GM12873 (cell line): ENCODE measurements at regions not wholly inside any gene's neighbourhood (a gene's known extent, or its start where the extent isn't known, plus 50 kb on each side); places are given as distances from the start of the nearest gene placed in this dataset.

Source experiments
- CTCF ChIP-seq: IDR thresholded peaks from 2 replicates; pipeline ENCODE4 v1.5.1; 2012; ENCODE audit warnings: low read depth, mild to moderate bottlenecking, moderate library complexity, low read length, control low read depth; ENCODE audit not compliant: insufficient read depth; ENCODE audit errors: missing control alignments

GRCh38 chr22:27133019-27133431, 475.6 kb downstream of the MIAT start:
- TF ChIP-seq CTCF: no peak

DNA sequence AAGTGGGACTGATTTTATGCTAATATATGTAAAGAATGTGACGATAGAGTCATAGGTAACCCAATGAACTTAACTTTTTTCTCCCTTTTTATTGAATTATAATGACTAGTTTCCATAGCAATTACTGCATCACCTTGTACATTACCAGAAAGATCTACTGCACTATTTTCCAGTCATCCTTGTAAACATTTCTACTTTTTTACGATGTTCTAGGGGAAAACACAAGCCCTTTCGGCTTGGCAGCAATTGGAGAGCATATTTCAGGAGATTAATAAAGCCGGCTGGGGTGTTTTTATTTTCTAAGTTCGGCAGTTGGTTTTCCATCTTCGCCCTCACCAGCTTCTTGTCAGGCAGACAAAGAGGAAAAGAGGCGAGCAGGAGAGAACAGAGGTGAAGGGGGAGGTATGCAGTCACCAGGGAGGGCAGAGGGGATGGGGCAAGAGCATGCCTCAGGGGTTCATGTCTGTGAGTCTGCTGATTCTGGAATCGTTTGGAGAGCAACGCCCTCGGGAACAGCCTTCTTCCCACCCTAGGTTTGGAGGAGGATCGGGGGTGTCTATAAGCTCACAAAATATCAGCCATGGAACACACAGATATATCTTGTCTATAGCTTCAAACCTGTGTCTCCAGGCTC, 476.4 kb downstream of the MIAT start:
- TF ChIP-seq CTCF: no peak

GRCh38 chr22:27134315-27134701, 476.9 kb downstream of the MIAT start:
- TF ChIP-seq CTCF: no peak

DNA sequence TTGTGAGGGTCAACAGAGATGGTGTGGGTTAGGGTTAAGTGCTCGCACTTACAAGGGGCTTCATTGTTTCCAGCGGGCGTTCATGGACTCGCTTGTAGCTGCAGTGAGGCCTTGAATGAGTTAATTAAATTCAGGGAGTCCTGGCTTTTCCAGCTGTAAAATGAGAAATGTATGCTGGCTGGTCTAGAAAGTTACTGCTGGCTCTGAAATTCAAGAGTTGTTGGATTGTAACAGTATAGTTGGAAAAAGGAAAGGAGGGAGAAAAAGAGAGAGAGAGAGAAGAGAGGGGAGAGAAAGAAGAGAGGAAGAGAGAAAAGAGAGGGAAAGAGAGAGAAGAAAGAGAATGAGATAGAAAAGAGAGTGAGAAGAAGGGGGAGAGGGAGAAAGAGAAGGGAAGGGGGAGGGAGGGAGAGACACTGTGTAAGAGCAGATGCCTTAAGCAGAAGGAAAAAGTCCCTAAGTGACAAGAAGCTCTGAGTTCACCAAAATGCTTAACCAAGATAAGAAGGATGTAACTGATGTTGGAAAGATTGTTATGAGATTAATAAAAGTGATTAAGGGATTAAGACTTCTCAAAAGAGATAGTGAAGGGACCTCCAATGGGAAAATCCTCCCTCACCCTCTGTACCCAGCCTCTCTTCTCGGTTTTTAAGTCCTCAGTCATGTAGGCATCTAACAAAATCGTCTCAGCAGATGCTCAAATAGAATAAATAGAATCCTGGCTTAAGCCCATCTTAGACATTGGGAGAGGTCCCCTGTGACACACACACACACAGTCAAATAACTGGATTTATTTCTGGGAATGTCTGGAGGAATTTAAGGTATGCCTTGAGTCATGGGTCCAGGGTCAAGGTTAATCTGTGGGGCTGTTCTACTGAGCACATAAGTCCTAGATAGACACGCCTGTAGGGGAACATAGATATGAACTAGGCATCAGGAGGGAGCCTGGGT, 477.9 kb downstream of the MIAT start:
- TF ChIP-seq CTCF: no peak

DNA sequence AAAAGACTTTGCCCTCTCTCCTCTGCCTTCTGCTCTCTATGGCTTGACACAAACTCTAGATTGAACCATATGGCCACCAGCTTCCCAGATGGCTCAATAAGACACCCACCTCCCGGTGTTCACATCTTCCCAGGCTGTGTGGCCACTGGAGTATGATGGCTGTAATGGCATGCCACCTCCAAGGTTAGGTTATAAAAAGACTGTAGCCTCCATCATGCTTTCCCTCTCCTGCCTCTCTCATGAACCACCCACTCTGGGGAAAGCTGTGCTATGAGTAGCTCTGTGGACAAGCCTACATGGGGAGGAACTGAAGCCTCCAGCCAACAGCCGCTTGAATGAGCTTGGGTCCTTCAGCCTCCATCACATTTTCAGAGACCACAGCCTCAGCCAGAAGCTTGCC, 479.2 kb downstream of the MIAT start:
- no peak for TF ChIP-seq CTCF

GRCh38 chr22:27137871-27138337, 480.5 kb downstream of the MIAT start:
- no peak for TF ChIP-seq CTCF

DNA sequence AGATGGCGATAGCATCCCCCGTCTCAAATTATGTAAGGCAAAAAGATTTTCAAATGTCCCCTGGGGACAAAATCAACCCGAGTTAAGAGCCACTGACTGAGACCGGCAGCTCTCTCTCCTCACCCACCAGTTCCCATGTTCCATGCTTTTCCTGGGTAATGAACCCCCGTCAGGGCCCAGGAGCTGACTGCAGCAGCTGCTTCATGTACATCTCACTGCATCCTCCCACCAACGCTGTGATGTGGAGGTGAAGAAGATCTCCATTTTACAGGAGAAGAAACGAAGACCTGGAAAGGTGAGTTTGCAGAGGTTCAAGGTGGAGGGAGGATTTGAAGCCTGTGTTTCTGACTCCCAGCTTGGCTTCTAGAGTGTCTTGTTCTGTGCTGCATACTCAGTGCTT, 481.1 kb downstream of the MIAT start:
- TF ChIP-seq CTCF: no peak
